Stimulated activated CD8-positive, alpha-beta memory T cell treated with anti-CD3 and anti-CD28 coated beads, Interleukin-4, amount 100 ng/mL, for 48 hours (primary cell): ENCODE measurements at regions not wholly inside any gene's neighbourhood (a gene's known extent, or its start where the extent isn't known, plus 50 kb on each side); places are given as distances from the start of the nearest gene placed in this dataset.

Source experiments
- DNase-seq: peaks from one replicate; pipeline ENCODE4 v3.0.0-alpha.2; 2020

DNA sequence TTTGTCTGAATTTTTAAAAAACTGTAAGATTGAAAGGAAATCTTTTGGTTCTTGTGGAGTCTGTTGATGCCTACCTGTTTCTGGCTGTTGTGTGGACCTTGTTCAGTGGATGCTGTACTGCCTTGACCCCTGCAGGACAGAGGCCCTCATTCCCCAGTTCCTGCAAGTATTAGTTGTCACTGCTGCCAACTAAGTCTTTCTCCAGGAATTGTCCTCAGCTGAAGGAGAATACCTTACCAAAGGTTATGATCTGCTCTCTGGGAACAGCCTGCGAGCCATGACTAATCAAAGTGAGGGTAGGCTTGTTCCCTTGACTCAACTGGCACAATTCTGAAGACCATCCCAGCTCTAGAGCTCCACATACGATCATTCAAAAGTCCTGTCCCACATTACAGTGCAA, 145.3 kb upstream of the FST start:
- DNase-seq: no peak

DNA sequence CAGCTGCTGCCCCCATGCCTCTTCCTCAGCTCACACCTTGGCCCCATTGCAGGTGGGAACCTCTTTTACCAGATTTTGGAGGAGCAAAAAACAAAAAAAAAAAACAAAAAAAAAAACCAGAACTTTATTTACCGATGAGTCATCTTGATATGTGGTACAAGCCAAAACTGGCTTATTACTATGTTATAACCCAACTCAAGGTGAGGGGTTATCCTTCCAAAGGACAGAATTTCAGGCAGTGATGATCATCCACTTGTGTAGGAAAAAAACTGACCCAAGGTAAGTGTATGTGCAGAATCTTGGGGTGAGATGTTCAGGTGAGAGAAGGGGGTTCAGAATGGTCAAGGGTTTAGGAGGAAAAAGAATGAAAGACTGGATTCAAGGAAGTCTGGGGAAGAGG, 142.6 kb upstream of the FST start:
- DNase-seq: no peak

DNA sequence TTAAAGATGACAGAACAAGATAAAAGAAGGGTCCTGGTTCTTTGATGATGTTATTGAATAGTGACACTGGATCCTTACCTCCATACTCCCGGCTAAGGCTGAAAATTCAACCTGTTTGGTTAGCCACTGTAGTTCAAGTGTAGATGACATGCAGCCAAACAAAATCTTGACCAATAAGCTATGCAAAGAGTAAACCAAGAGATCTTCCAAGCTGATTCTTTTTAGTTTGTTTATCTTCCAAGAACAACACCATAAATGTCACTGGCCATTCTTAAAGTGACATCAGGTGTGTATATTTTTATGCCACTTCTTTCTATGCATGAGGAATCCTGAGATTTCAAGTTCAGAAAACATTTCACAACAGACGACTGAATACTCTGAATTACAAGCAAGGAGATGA, 141.5 kb upstream of the FST start:
- no peak for DNase-seq

DNA sequence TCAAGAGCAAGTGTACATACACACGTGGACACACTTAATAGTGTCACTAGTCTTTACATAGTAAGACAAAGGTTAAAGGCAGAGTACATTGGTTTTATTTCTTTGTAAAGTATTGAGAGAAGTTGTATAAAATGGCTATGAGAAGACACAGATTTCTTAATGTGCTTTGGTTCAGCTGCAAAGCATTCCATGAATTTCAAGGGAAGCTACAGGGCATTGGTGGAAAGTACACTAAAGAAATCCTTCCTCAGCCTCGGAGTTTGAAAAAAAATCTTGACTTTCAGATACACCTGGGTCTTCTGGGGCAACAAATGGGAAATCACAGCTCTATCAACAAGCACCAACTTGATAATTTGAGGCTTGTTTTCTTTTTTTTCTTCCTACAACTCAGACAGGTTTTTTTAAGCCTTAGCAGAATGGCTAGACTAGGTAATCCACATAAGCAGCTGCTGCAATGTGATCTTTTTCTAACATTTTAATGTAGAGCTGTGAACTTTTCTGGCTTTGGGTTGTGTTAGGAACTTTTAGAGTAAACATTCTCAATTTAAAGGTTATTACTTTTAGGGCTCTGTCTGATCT, 140.4 kb upstream of the FST start:
- no peak for DNase-seq

DNA sequence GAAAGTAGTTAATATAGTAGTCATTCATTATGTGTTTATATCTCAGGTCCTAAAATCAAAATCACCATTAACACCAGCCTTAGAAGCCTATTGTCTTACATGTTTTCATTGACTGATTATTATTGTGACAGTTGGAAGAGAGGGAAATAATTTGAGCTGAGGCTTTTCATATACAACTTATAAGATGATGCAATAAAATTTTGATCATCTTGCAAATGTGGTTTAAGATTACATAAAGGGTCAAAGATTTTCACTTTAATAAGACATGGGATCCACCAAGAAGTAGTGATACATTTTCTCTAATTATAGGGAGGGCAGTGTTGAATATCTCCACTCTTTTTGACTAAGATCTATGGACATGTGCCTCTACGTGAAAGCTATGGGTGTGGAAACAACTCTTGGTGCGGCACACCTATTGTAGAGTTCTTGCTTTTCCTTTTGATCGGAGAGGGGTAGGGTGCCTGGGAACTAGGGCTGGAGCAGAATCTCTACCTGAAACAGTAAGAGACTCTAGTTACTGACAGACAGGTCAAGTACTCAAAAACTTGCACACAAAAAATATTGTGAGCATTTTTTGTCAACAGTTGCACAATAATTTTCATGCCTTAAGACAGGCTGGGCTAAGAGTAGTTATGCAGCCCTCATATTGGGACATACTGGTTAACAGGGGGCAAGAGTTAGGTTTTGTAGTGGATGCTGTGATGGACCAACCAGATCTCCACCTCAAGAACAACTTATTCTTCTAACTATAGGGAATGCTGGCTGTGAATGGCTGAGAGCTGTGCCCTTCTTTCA, 139.3 kb upstream of the FST start:
- DNase-seq: no peak

DNA sequence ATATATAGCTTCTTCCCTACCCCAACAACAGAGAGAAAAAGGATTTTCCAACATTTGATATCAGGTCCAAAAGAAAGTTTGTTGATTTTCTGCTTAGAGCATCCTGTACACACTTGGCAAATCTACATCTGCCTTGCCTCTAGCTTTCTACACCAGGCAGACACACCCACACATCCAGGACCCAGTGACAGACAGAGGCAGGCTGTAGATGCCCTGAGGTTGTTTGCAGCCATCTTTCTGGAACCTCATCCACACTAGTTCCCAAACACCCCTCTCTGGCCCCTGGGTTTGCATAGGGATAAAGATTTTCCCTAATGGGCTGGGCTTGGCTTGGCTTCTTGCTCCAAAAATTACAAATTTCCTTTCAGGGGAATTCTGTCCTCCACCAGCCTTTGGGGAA, 138.2 kb upstream of the FST start:
- DNase-seq: no peak

DNA sequence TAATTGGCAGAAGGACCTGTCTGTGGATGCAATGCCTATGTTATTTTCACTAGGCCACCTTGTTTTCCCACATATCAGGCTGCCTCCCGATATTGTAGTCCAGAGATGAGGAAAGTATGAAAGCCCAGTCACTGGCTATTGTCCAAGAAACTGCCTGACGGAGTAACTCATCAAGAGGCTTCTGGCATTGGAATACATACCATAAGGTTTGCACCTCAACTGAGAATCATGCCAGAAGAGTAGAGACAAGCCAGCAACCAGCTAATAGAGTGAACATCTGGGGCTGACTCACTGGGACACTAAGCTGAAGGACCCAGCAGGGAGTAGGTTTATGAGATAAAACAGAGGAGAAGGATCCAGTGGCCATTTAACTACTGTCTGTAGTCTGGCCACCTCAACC, 137.2 kb upstream of the FST start:
- no peak for DNase-seq

DNA sequence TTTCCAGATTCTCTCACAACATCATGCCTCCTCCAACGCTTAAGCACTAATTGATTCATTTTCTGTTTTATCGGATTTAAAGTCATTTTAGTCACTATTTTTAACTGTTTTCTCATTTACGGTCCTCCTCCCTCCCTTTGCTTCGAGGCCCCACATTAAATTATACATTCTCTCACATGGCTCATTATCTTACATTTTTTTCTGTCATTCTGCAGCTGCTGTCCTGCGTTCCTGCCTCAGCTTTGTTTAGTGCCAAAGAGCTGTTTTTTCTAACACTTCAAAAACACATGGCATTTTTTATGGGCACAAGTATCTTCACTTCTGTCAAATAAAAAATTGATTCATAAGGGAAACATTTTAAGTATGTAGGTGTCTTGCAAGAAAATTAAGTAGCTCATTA, 130.1 kb upstream of the FST start:
- no peak for DNase-seq

DNA sequence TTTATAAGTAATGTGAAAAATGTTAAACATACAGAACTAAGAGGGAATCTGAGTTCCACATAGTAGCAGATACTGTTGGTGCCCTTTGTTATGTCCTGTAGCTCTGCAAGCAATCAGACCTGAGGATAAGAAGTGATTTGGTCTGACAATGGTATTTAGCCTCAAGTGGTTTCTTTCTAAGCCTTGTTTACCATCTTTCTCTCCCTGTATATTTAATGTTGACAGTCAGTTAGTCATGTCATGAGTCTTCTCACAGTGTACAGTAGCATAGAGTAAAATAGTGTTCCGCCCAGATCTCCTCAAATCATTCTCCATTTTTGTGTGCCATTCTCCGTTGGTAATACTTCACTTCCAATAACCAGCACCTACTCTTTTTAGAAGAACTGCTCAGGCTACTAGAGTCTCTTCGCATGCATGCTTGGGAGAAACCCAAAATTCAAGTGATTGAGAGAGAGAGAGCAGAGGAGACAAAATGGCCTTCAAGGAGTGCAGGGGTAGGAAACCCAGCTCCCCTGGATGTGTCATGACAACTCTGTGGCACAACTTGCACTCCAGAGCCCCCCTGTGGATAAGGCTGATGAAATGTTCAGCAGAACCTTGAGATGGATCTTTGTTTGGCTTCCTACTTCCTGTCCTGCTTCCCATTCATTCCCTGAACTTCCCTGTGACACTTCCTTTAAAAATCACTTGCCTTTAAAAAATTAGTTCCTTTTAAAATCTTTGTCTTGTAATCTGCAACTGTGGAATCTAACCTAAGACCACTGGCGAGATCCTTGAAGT, 129.2 kb upstream of the FST start:
- DNase-seq: no peak

DNA sequence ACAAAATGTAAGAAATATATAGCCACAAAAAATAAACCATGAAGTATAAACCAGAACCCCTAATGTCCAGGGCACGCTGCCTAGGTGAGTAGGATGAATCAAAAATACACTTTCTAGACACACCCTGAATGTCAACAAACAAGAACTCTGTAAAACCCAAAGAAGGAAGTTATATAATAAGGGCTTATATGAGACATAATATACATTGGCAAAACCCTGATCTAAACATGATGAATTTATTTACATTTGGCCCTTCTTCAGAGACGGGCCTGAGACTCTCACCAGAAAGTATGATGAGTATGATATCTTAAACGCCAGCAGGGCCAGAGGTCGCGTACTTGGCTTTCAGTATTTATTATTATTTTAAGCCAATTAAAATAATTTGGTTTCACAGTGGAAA, 125.1 kb upstream of the FST start:
- no peak for DNase-seq

DNA sequence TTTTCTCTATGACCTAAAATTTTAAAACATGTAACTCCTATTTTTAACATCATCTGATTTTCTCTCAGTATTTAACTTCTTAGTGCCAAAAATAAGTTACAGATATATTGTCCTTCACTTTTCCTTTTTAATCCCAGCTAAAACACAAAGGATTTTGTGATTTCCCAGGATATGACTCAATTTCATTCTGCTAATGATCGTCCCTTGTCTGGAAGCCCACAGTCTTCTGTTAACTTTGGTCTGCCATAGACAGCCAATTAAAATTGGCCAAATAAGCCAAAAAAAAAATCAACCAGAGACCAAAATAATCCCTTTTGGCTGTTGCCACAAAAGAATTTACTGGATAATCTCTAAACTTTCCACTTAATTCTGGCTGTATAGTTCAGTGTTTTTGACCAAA, 124.5 kb upstream of the FST start:
- DNase-seq: no peak

DNA sequence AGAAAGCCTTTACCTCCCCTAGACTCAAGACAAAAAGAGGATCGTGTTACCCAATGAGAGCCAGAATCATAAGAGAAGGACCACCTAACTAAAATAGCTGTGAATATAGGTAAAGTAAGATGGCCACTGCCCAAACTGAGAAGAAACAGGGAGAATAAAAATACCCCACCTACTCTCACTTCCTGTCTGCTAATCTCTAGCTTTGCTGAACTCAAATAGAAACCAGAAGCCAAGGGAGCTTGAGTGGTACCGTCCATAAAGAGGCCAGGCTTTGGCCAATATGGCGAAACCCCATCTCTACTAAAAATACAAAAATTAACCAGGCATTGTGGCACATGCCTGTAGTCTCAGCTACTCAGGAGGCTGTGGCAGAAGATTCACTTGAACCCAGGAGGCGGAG, 123.0 kb upstream of the FST start:
- no peak for DNase-seq

DNA sequence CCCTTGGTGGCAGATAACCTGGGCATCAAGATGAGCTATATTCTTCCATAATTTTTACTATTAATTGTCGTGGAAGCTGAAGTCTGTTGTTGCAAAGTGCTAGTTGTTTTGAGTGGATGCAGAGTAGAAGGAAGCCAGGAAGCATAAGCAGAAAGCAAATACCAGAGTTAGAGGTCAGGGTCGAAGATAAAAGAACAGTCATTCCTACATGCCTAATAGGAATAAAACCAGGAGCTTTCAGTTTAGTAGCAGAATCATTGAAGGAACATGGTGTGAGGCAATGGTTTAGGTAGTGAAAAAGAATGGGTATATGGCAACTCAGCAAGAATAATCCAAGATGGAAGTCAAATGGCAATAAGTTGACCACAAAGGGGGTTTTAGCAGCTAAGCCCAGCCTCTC, 121.6 kb upstream of the FST start:
- DNase-seq: no peak

DNA sequence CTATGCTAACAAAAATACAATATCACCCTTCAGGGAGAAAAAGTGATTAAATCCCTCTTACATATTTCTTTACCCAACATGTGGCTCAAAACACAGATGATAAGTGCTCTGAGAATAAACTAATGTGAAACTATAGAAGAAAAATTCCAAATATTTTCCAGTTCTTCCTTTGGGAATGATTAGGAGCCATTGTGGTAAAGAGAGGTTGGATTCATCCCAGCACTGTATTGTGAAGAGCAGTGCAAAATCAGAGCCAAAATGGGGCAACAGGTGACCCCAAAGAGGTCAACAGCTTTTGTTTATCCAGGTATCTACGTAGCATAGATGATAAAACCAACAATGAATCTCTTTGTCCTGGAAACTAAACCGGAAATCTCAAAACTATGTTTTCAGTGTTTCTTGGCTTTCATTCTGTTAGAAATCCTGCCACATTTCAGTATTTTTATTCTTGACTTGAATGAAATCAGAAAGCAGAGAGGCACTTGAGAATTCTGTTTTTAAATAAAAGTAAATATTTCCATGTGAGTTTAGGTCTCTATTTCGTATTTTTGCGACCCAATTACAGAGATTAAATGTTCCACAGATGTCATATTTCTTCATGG, 120.4 kb upstream of the FST start:
- DNase-seq: no peak

DNA sequence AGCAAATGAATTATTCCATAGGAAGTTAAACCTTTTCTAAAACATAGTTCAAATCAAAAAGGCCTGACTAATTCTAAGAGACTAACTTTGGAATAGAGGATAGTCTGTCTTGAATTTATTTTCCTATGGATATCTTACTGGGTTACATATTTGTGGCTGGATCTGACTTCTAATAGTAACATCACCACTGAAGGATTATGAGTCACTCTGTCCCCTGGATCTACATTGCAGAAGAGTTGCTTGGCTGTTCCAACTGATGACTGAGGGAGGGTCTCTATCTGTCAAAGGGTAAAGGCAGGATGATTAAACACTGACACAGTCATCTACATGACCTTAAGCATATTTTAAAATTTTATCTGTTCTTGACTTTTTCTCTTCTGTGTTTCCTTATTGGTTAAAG, 119.6 kb upstream of the FST start:
- DNase-seq: no peak

DNA sequence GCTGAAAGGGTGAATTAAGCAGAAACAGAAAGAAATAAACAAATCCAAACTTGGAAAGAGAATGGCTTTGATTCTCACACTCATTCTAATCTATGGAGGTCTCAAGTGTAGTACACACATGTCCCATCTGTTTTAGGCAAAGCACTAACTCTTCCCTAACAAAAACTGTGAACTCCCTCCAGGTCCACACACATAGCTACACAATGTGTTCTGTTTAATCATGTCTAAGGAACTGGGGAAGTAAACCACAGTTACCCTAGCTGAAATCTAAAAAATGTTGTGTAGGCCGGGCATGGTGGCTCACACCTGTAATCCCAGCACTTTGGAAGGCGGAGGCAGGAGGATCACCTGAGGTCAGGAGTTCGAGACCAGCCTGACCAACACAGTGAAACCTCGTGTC, 118.7 kb upstream of the FST start:
- no peak for DNase-seq

DNA sequence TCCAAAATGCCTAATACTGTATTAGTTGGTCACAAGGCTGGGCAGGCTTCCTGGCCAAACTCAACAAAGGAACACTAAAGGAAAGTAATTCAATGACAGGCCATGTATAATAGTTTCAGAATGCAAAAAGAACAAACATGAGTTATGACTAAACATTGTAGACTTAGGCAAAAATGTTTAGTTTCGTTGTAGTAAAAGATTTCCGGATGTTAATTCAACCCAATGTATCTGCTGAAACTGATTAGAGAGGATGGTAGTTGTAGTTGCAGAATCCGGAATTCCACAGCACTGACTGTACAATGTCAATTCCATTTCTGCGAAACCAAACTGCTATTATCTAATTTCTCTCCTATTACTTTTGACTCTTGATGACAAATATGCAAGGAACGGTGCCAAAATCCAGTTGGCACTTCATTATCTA, 117.9 kb upstream of the FST start:
- no peak for DNase-seq

DNA sequence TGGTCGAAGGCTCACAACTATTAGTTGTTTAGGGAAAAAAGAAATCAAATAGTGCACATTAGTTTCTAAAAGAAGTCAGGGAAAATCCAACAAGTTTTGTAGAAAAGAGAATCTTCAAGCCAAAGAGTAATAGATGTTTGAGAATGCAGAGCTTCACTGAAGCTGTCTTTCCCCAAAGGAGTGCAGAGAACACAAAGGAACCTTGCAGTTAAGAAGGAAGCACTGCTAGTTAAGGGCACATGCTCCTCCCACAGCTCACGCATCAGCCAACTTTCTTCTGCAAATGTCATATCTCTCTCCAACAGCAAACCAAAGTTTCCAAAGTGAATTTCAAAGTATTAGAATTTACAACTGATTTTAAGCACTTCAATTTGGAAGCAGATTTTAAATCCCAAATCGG, 116.4 kb upstream of the FST start:
- no peak for DNase-seq

DNA sequence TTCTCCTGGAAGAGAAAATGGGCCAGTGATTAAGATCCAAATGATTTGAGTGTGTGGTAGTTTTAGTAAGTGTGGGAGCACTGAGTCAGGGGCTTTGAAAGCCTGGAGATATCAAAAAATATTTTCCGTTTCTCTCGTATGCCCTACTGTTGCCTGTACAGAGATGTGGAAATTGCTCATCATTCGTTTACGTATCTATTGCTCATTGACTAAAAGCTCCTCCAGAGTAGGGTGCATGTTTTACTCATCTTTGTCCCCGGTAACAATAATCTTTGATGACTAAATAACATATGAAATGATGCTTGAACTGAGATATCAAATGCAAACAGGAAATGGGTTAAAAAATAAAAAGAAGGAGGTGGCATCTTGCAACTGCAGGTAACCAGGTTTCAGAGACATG, 114.2 kb upstream of the FST start:
- DNase-seq: no peak

DNA sequence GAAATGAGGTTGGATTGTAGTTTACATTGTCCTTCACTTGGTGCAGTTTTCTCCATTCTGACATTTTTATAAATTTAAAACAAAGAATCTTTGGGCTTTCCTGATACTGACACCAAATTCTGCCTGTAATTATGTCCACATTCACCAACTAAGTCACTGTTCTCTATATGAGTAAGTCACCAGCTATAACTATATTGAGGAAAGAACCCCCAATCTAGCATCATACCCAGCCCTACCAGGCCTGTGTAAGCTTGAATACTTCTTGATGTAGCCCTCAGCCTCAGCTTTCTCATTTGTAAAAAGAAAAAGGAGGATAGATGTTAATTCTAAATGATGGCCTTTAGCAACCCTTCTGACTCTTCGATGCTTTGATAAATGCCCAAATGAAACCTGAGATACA, 112.7 kb upstream of the FST start:
- no peak for DNase-seq

DNA sequence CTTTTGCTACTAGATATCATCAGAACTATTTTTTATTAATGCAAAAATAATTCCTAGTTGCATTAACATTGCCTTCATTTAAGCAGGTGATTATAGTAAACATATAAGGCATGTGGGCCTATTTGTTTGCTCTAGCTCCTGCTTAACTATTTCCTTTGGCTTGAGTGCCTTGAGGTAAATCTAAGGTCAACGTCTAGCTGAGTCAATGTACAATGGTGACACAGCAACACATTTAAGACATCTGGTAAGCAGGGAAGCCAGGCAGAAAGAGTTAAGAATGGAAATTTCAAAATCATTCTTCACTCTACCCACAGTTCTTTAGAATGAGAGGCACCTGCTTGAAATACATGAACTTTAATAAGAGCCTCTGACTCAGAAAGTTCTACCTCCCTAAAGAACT, 111.9 kb upstream of the FST start:
- DNase-seq: no peak

DNA sequence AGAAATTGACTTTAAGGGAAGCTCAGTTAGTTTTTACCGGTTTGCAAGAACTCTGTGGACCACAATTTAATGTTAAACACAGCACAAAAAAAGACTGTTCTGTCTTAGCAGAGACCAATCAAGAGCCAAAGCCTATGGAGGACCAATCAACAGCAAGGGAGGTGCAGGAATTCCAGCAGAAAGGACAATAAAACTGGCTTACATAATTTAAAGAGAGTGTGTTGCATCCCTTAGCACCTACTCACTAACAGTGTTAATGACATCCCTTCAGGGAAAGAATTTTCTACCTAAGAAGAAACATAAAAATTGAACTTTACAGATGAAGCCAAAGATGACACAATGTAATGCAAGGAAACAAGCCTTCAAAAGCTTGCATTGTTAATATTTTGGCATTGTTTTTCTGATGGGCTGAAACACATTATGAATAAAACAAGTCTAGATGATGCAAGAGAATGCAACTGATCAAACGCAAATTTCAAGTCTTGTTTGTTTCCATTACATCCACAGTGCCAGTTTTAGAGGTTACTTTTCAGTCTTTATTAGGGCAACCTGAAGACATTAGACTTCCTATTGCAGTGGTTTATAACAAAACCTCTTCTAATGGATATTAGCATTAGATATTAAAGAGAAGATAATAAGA, 111.3 kb upstream of the FST start:
- DNase-seq: no peak

DNA sequence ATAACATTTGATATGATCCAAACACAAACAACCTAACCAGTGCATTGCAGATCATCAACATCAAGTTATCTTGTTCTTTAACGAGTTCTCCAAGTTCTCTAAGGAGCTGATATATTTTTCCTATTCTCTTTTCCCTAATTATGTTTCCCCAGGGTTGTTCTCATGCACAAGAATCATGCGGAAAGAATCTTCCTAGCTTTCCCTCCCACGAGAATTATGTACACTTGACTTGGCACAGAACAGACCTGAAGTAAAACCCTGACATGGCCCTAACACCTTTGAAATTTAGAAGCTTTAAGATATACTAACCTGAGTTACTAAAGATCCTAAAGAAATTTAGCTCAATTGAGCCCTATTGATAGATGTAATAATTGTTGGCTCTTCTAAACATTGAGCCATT, 110.7 kb upstream of the FST start:
- no peak for DNase-seq
